Activated CD8-positive, alpha-beta memory T cell treated with anti-CD3 and anti-CD28 coated beads for 48 hours (primary cell): ENCODE measurements at regions not wholly inside any gene's neighbourhood (a gene's known extent, or its start where the extent isn't known, plus 50 kb on each side); places are given as distances from the start of the nearest gene placed in this dataset.
"Not testable (repeated sequence)": the region's sequence is repeated elsewhere in the genome, so short reads cannot be mapped to it uniquely, and the experiment has no call there.

Experiments
- DNase-seq, 3 experiments: peaks; one replicate each; pipeline ENCODE4 v3.0.0-alpha.2; 2020; ENCODE audit warnings: low read depth in 2 of 3, low spot score in 2 of 3

GRCh38 chr13:90592943-90593342 lies 754.5 kb upstream of the MIR17HG start:
- DNase-seq: no peak

DNA sequence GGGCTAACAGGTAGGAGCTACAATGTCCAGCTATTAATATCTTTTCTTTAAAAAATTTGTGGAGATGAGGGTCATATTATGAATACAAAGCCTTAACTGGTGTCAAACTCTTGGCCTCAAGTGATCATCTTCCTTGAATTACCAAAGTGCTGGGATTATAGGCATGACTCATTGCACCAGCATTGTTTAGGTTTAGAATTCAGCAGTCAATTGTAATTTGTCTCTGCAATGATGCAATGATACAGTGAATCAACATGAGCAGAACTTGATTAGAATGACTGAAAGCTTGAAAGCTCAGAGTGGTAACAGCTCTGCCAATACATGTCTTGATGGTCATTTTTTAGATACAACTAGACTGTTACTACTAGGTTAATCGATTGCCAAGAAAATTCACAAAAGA lies 752.8 kb upstream of the MIR17HG start:
- no peak for DNase-seq

DNA sequence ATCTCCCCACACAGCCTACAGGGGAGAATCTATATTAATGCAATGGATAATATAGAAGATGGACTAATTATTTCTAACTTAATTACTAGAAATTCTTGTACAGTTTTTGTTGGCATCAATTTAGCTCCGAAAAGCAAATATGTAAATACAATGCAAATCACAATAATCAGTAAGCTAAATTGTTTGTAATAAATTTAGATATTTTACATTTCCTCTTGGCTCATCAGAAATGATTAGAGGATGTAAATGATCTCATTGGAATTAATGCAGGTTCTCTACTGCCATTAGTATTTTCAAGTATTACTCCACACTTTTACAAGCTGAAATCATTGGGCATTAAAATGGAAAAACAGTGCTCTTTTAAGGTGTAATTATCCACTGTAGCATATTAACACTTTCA lies 741.8 kb upstream of the MIR17HG start:
- DNase-seq: no peak

- not testable (repeated sequence) for DNase-seq
These were observed 740.6 kb upstream of the MIR17HG start for GRCh38 chr13:90606921-90607320.

DNA sequence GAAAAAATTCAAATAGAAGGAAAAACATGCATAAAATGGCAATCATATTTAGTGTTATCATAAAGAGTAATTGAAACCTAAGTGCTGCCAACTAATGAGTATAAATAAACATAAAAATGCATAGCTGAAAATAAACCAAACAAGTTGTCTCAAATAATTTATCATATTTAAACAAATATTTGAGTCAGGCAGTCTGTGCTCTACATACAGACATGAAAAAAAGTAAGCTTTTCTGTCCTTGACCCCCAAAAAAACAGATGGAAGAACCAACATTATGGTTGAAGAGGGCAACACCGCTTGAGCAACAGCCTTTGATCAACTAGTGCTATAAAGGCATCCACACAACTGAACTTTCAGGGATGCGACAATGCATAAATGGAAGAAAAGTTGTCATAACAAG lies 735.1 kb upstream of the MIR17HG start:
- DNase-seq: no peak

GRCh38 chr13:90613076-90613795 lies 734.3 kb upstream of the MIR17HG start:
- DNase-seq: no peak

GRCh38 chr13:90615236-90615635 lies 732.3 kb upstream of the MIR17HG start:
- no peak for DNase-seq

GRCh38 chr13:90615767-90616166 lies 731.7 kb upstream of the MIR17HG start:
- DNase-seq: no peak

GRCh38 chr13:90618133-90618532 lies 729.4 kb upstream of the MIR17HG start:
- no peak for DNase-seq

DNA sequence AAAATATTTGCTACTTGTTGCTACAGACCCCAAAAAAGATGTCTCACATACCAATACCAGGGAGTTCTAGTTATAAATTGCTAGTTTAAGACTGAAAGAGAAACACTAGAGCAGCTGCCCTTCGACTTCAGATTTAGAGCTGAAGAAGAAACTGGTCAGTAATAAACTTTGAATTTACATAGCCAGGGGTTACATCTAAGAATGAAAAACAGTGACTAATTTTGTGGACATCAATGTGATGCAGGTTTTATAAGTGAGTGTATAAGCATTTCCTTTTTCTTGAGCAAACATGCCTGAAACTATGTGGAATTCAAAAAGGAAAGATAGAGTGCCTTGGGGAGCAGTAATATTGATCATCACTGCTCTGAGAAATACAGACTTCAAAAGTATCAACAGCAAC lies 724.9 kb upstream of the MIR17HG start:
- no peak for DNase-seq

DNA sequence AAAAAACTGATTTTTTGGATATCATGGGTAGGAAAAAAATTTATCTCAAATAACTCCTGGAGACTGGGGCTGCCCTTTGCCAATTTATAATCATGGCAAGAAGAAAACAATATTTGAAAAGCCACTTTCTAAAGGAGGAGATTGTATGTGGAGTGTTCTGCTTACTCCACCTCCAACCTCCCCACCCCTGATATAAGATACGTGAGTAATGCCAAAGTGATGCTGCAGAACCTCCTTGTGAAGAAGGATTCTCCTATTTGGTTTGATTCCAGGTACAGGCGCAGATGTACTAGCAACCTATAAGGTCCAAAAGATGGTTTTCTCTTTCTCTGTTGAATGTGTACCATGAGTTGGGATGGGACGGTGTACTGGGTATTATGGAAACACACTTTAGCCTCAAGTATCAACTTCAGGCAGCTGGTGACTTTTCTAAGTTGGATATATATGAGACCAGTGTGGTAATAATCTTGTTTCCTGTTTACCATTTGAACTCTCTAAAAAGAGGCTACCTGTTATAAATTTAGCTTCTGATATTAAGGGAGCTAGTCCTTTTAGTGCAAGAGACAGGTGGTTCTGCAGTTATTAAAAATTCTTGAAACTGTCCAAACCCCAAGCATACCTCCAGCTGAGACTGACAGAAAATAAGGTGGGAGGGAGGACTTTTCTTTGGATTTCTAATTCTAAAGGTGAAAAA lies 724.0 kb upstream of the MIR17HG start:
- no peak for DNase-seq

- no peak for DNase-seq
These were observed 719.7 kb upstream of the MIR17HG start for GRCh38 chr13:90627813-90628212.

- no peak for DNase-seq
These were observed 719.0 kb upstream of the MIR17HG start for GRCh38 chr13:90628471-90628870.

- DNase-seq: no peak
These were observed 716.8 kb upstream of the MIR17HG start for GRCh38 chr13:90630716-90631115.

DNA sequence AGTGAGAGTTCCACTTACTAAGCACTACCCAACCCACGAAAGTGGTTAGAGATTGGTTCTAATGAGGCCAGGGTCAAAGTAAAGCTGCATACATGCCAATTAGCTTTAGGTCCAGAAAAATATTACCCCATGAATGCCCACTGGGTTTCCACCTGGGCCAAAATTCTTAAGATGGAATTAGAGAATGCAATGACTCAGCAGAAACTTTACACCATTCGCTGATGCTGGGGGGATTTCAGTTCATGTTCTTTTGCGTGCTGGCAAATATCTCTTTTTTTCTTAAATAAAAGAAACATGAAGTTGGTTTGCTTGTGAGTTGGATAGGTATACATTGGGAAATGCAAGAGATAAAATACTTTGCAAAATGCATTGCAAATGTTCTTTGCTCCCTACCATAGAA lies 715.3 kb upstream of the MIR17HG start:
- no peak for DNase-seq

GRCh38 chr13:90633849-90634248 lies 713.6 kb upstream of the MIR17HG start:
- DNase-seq: no peak

GRCh38 chr13:90640976-90641375 lies 706.5 kb upstream of the MIR17HG start:
- no peak for DNase-seq

DNA sequence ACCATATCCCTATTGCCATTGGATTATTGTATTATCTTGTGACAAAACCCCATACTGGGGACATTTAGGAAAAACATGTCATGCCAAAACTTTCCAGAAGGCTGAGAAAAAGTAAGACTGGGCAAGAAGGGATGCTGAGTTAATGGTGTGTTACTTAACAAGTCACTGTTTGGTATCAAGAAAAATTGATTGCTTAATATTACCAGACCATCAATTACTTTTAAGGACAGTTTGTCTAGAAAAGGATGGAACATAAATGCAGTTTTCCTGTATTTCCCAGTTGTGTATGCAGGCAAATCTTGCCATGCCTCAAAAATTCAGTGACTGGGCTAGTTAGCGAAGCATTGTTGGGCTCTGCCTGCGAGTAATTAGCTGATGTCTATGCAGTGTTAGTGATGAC lies 705.6 kb upstream of the MIR17HG start:
- no peak for DNase-seq

- no peak for DNase-seq
These were observed 701.9 kb upstream of the MIR17HG start for GRCh38 chr13:90645582-90645981.

DNA sequence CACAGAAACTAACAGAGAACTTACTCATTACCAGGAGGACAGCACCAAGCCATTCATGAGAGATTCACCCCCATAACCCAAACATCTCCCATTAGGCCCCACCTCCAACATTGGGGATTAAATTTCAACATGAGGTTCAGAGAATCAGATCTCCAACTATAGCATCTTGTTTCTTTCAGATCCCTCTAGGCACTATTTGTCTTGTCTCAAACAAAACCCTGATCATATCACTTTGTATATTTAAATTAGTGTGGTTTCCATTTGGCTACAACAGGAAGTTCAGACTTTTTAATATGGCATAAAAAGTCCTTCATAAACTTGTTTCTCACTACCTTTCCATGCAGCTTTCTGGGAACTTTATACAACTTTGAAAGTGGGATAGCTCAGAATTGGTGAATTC lies 699.0 kb upstream of the MIR17HG start:
- DNase-seq: no peak

GRCh38 chr13:90652036-90652435 lies 695.5 kb upstream of the MIR17HG start:
- no peak for DNase-seq

DNA sequence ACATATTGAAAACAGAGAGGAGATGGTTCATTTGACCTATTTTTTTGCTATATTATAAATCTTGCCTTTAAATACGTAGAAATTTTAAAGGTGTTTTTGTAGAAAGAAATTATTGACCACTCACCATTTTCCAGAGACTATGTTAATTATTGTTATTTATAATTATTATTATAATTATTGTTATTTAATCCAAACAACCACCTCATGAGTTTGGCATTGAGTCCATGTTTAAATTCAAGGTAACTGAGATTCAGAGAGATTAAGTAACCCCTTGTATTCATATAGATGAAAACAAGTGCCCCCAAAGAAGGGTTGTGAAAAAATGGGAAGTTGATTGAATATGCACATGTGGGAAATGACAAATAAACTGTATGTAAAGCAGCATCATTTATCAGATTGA lies 692.5 kb upstream of the MIR17HG start:
- DNase-seq: no peak

DNA sequence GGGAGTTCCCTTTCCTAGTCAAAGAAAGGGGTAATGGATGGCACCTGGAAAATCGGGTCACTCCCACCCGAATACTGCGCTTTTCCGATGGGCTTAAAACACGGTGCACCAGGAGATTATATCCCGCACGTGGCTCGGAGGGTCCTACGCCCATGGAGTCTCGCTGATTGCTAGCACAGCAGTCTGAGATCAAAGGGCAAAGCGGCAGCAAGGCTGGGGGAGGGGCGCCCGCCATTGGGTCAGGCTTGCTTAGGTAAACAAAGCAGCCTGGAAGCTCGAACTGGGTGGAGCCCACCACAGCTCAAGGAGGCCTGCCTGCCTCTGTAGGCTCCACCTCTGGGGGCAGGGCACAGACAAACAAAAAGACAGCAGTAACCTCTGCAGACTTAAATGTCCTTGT lies 683.3 kb upstream of the MIR17HG start:
- not testable (repeated sequence) for DNase-seq
